OCI-LY7 (cell line): ENCODE measurements at regions not wholly inside any gene's neighbourhood (a gene's known extent, or its start where the extent isn't known, plus 50 kb on each side); places are given as distances from the start of the nearest gene placed in this dataset.

Experiments used
- BruUV-seq: library from RNA; stranded (reverse); fragments of 400-500 nt; replicated peaks from 2 replicates; lab custom pipeline; 2021; lab: Mats Ljungman, UMichigan
- CTCF ChIA-PET: fragments of 300-600 bp; sonication (Branson Sonifier 250); formaldehyde crosslinking; loops from one replicate; lab custom pipeline; 2022; ENCODE audit warnings: antibody characterized with exemption; ENCODE audit not compliant: unreplicated experiment; lab: Charles Lee
- POLR2A ChIA-PET: fragments of 300-600 bp; sonication (Branson Sonifier 250); formaldehyde crosslinking; loops from one replicate; lab custom pipeline; 2022; ENCODE audit warnings: antibody characterized with exemption; lab: Charles Lee
- DNase-seq: peaks from one replicate; pipeline ENCODE4 v3.0.0-alpha.2; 2015; ENCODE audit warnings: low spot score
- H2AFZ ChIP-seq: fragments of 200-600 bp; sonication (generic), shearing (Covaris generic); 2 replicates; pipeline ENCODE4 v1.6.1; 2014; ENCODE audit warnings: mild to moderate bottlenecking, antibody characterized with exemption, low read length, moderate library complexity
- H3K27ac ChIP-seq: fragments of 200-600 bp; sonication (generic); 2 replicates; pipeline ENCODE4 v1.5.1; 2014; ENCODE audit warnings: mixed run types, low read depth, mild to moderate bottlenecking, moderate library complexity, low read length, inconsistent platforms; ENCODE audit not compliant: poor library complexity, severe bottlenecking
- H3K36me3 ChIP-seq: fragments of 200-600 bp; sonication (generic); 2 replicates; pipeline ENCODE4 v1.6.1; 2014; ENCODE audit warnings: mild to moderate bottlenecking, antibody characterized with exemption, low read length, moderate library complexity, mixed read lengths; ENCODE audit not compliant: insufficient read depth
- H3K4me1 ChIP-seq: fragments of 200-600 bp; sonication (generic); 2 replicates; pipeline ENCODE4 v1.5.1; 2014; ENCODE audit warnings: mild to moderate bottlenecking, low read length; ENCODE audit not compliant: insufficient read depth, poor library complexity, severe bottlenecking
- H3K4me2 ChIP-seq: fragments of 200-600 bp; sonication (generic); 2 replicates; pipeline ENCODE4 v1.6.1; 2014; ENCODE audit warnings: mild to moderate bottlenecking, low read length
- H3K4me3 ChIP-seq: fragments of 200-600 bp; sonication (generic); 2 replicates; pipeline ENCODE4 v1.5.1; 2014; ENCODE audit warnings: mild to moderate bottlenecking, low read depth, low read length; ENCODE audit not compliant: poor library complexity, severe bottlenecking
- H3K79me2 ChIP-seq: fragments of 200-600 bp; sonication (generic); 2 replicates; pipeline ENCODE4 v1.6.1; 2016; ENCODE audit warnings: low read depth, mild to moderate bottlenecking, low read length, moderate library complexity, mixed read lengths; ENCODE audit not compliant: insufficient read depth
- H3K9me2 ChIP-seq: fragments of 200-600 bp; sonication (generic); 2 replicates; pipeline ENCODE4 v1.6.1; 2016; ENCODE audit warnings: mild to moderate bottlenecking, low read length, mixed read lengths; ENCODE audit not compliant: insufficient read depth
- H3K9me3 ChIP-seq: fragments of 200-600 bp; sonication (generic); 2 replicates; pipeline ENCODE4 v1.6.1; 2014; ENCODE audit warnings: mild to moderate bottlenecking, mixed run types, low read length, mixed read lengths
- H4K20me1 ChIP-seq: fragments of 200-600 bp; sonication (generic); 2 replicates; pipeline ENCODE4 v1.6.1; 2014; ENCODE audit warnings: mild to moderate bottlenecking, antibody characterized with exemption, low read length, moderate library complexity, mixed read lengths; ENCODE audit not compliant: insufficient read depth
- CTCF ChIP-seq: fragments of 200-600 bp; sonication (generic); conservative IDR thresholded peaks from 2 replicates; pipeline ENCODE4 v1.5.1; 2014; ENCODE audit warnings: mild to moderate bottlenecking, antibody characterized with exemption, low read length, moderate library complexity, mixed read lengths
- EZH2phosphoT487 ChIP-seq: fragments of 200-600 bp; sonication (generic); IDR thresholded peaks from 2 replicates; pipeline ENCODE4 v1.6.1; 2018; ENCODE audit warnings: low read depth, borderline replicate concordance, mild to moderate bottlenecking, mixed run types, antibody characterized with exemption, low read length, moderate library complexity, mixed read lengths
- intact Hi-C: fragments of 100-400 bp; cut with micrococcal nuclease; formaldehyde crosslinking; loops from one replicate; pipeline ENCODE4 v1.10.0; 2022; ENCODE audit not compliant: unreplicated experiment

GRCh38 chr10:8435186-8436055 is 380.9 kb downstream of the GATA3 start:
- CTCF ChIA-PET, result no interaction called here

GRCh38 chr10:8437896-8438295 is 383.4 kb downstream of the GATA3 start:
- H3K79me2 ChIP-seq, result no peaks in the 10 kb centered on the region
- DNase-seq, result no peak
- intact Hi-C loops, result no loop called here
- H3K4me2 ChIP-seq, result no peak overlapping the region
- CTCF ChIA-PET, result no interaction called here
- TF ChIP-seq EZH2phosphoT487, result no peak
- no peak for TF ChIP-seq CTCF
- no peaks in the 10 kb centered on the region for H3K9me3 ChIP-seq
- BruUV-seq, result no TSS peak
- H3K36me3 ChIP-seq, result no peaks in the 10 kb centered on the region
- H4K20me1 ChIP-seq, result no peaks in the 10 kb centered on the region
- H3K27ac ChIP-seq, result no peak overlapping the region
- no peaks in the 10 kb centered on the region for H3K4me1 ChIP-seq
- POLR2A ChIA-PET, result interaction anchor here (0.5 kb wide), 1 partner anchor 852 kb away, joined by 4 read pairs; no protein-coding TSS in a partner anchor
- H3K4me3 ChIP-seq, result no peak overlapping the region
- H3K9me2 ChIP-seq, result no peaks in the 10 kb centered on the region
- no peak overlapping the region for H2AFZ ChIP-seq

More at GRCh38 chr10:8435186-8436055, 380.9 kb downstream of the GATA3 start:
- no TSS peak for BruUV-seq
- no peaks in the 10 kb centered on the region for H3K79me2 ChIP-seq
- intact Hi-C loops, result no loop called here
- H3K4me1 ChIP-seq, result no peaks in the 10 kb centered on the region
- no peak overlapping the region for H3K4me3 ChIP-seq
- no peak overlapping the region for H3K27ac ChIP-seq
- H3K36me3 ChIP-seq, result no peaks in the 10 kb centered on the region
- no peak overlapping the region for H2AFZ ChIP-seq
- H3K9me2 ChIP-seq, result no peaks in the 10 kb centered on the region
- no peaks in the 10 kb centered on the region for H3K9me3 ChIP-seq
- no peak for DNase-seq
- H4K20me1 ChIP-seq, result no peaks in the 10 kb centered on the region
- POLR2A ChIA-PET, result no interaction called here
- H3K4me2 ChIP-seq, result no peak overlapping the region
- TF ChIP-seq EZH2phosphoT487, result no peak
- no peak for TF ChIP-seq CTCF

- Histone ChIP-seq H4K20me1 (no peaks in the 10 kb centered on the region), H3K4me3 (no peak overlapping the region), H3K9me2 (no peaks in the 10 kb centered on the region), H2AFZ (no peak overlapping the region), H3K36me3 (no peaks in the 10 kb centered on the region), H3K79me2 (no peaks in the 10 kb centered on the region), H3K9me3 (no peaks in the 10 kb centered on the region), H3K4me1 (no peaks in the 10 kb centered on the region), H3K4me2 (no peak overlapping the region), H3K27ac (no peak overlapping the region)
- POLR2A ChIA-PET, result no interaction called here
- CTCF ChIA-PET, result no interaction called here
- BruUV-seq, result no TSS peak
- TF ChIP-seq EZH2phosphoT487 (no peak), CTCF (no peak)
- intact Hi-C loops, result no loop called here
- DNase-seq, result no peak
Measured at GRCh38 chr10:8438603-8439002, 384.1 kb downstream of the GATA3 start.
